ENCODE measurements at regions not wholly inside any gene's neighbourhood (a gene's known extent, or its start where the extent isn't known, plus 50 kb on each side); places are given as distances from the start of the nearest gene placed in this dataset.

- TF ChIP-seq CTCF (IDR thresholded peaks at IDR 0.05) (no peak), POLR2A (IDR thresholded peaks at IDR 0.05) (no peak)
These were observed 182.3 kb upstream of the PRSS16 start for GRCh38 chr6:27065183-27065582.

Measured in thyroid gland (tissue), 4 donors.